IMR-90 (cell line): ENCODE measurements at regions not wholly inside any gene's neighbourhood (a gene's known extent, or its start where the extent isn't known, plus 50 kb on each side); places are given as distances from the start of the nearest gene placed in this dataset.

Source experiments
- ATAC-seq: fragments of 200-7000 bp; cut with Tn5 transposase; 2 replicates; pipeline ENCODE4 v1.9.1; 2020; ENCODE audit warnings: low read depth, mild to moderate bottlenecking, moderate library complexity
- BruUV-seq: library from RNA; stranded (reverse); fragments of 400-500 nt; replicated peaks from 2 replicates; lab custom pipeline; 2021; lab: Mats Ljungman, UMichigan
- CTCF ChIA-PET: fragments of 300-600 bp; formaldehyde crosslinking; extraction: SDS; loops from one replicate; lab custom pipeline; 2021; ENCODE audit warnings: antibody characterized with exemption; lab: Yijun Ruan, JAX
- POLR2A ChIA-PET: fragments of 300-600 bp; sonication (Branson Sonifier 250); formaldehyde crosslinking; loops from one replicate; lab custom pipeline; 2022; ENCODE audit warnings: antibody characterized with exemption; ENCODE audit not compliant: unreplicated experiment; lab: Charles Lee
- DNase-seq: peaks from one replicate; pipeline ENCODE4 v3.0.0; 2013
- H2AFZ ChIP-seq: replicated peaks from 2 replicates; pipeline ENCODE3; 2013; ENCODE audit warnings: low read length, mild to moderate bottlenecking; ENCODE audit not compliant: poor library complexity
- H2AK5ac ChIP-seq: 2 replicates; pipeline ENCODE4 v1.6.1; 2013; ENCODE audit warnings: low read depth, low read length, inconsistent platforms
- H2AK9ac ChIP-seq: replicated peaks from 2 replicates; pipeline ENCODE3; 2013; ENCODE audit warnings: mild to moderate bottlenecking, low read depth, low read length, moderate library complexity; ENCODE audit not compliant: poor library complexity
- H2BK120ac ChIP-seq: 2 replicates; pipeline ENCODE4 v1.6.1; 2013; ENCODE audit warnings: low read depth, low read length, inconsistent platforms
- H2BK15ac ChIP-seq: 3 replicates; pipeline ENCODE4 v1.6.1; 2013; ENCODE audit warnings: low read depth, low read length, inconsistent platforms
- H2BK20ac ChIP-seq: 2 replicates; pipeline ENCODE4 v1.6.1; 2013; ENCODE audit warnings: low read depth, mild to moderate bottlenecking, inconsistent platforms, low read length, moderate library complexity
- H2BK5ac ChIP-seq: 2 replicates; pipeline ENCODE4 v1.6.1; 2013; ENCODE audit warnings: mild to moderate bottlenecking, low read depth, low read length, inconsistent platforms; ENCODE audit not compliant: poor library complexity, severe bottlenecking
- H3K14ac ChIP-seq: replicated peaks from 2 replicates; pipeline ENCODE4 v1.6.1; 2013; ENCODE audit warnings: low read depth, low read length, inconsistent platforms
- H3K18ac ChIP-seq: 2 replicates; pipeline ENCODE4 v1.6.1; 2013; ENCODE audit warnings: low read depth, low read length, control low read depth
- H3K23ac ChIP-seq: 2 replicates; pipeline ENCODE4 v1.6.1; 2013; ENCODE audit warnings: low read depth, low read length, inconsistent platforms
- H3K27ac ChIP-seq: 2 replicates; pipeline ENCODE4 v1.5.1; 2013; ENCODE audit warnings: mild to moderate bottlenecking, control low read depth, low read length; ENCODE audit not compliant: insufficient read depth
- H3K27me3 ChIP-seq: 2 replicates; pipeline ENCODE4 v1.6.1; 2013; ENCODE audit warnings: low read length; ENCODE audit not compliant: control insufficient read depth, insufficient read depth
- H3K36me3 ChIP-seq: 2 replicates; pipeline ENCODE4 v1.6.1; 2013; ENCODE audit warnings: low read length, mixed read lengths; ENCODE audit not compliant: control insufficient read depth, insufficient read depth
- H3K4ac ChIP-seq: 2 replicates; pipeline ENCODE4 v1.6.1; 2013; ENCODE audit warnings: low read depth, low read length, inconsistent platforms
- H3K4me1 ChIP-seq: 2 replicates; pipeline ENCODE4 v1.6.1; 2013; ENCODE audit warnings: low read length, mixed read lengths; ENCODE audit not compliant: control insufficient read depth, insufficient read depth
- H3K4me2 ChIP-seq: 2 replicates; pipeline ENCODE4 v1.6.1; 2013; ENCODE audit warnings: low read depth, mild to moderate bottlenecking, control low read depth, low read length, moderate library complexity
- H3K4me3 ChIP-seq: 2 replicates; pipeline ENCODE4 v1.5.1; 2013; ENCODE audit warnings: low read depth, mild to moderate bottlenecking, control low read depth, low read length, moderate library complexity; ENCODE audit not compliant: insufficient read depth
- H3K56ac ChIP-seq: 2 replicates; pipeline ENCODE4 v1.6.1; 2013; ENCODE audit warnings: low read length, inconsistent platforms; ENCODE audit not compliant: insufficient read depth; ENCODE audit errors: extremely low read depth
- H3K79me1 ChIP-seq, 2 experiments: 2 replicates each; pipeline ENCODE4 v1.6.1; 2013; ENCODE audit warnings: low read length in 2 of 2, inconsistent platforms in 1 of 2, low read depth in 1 of 2
- H3K9ac ChIP-seq: 2 replicates; pipeline ENCODE4 v1.6.1; 2013; ENCODE audit warnings: low read depth, low read length, control low read depth
- H3K9me1 ChIP-seq: 2 replicates; pipeline ENCODE4 v1.6.1; 2013; ENCODE audit warnings: low read length, inconsistent platforms; ENCODE audit not compliant: insufficient read depth
- H3K9me3 ChIP-seq: 2 replicates; pipeline ENCODE4 v1.6.1; 2013; ENCODE audit warnings: low read length; ENCODE audit not compliant: control insufficient read depth, insufficient read depth
- H4K20me1 ChIP-seq: 2 replicates; pipeline ENCODE4 v1.6.1; 2013; ENCODE audit warnings: low read length, inconsistent platforms; ENCODE audit not compliant: insufficient read depth
- H4K5ac ChIP-seq: 2 replicates; pipeline ENCODE4 v1.6.1; 2013; ENCODE audit warnings: mild to moderate bottlenecking, low read depth, low read length, control low read depth
- H4K8ac ChIP-seq, 2 experiments: 2 replicates each; pipeline ENCODE4 v1.6.1; 2013; ENCODE audit warnings: low read depth in 2 of 2, low read length in 2 of 2, control low read depth in 1 of 2, inconsistent platforms in 1 of 2
- H4K91ac ChIP-seq: 2 replicates; pipeline ENCODE4 v1.6.1; 2013; ENCODE audit warnings: low read depth, low read length, inconsistent platforms; ENCODE audit not compliant: insufficient read depth
- CEBPB ChIP-seq: IDR thresholded peaks from 2 replicates; pipeline ENCODE4 v1.6.1; 2012; ENCODE audit warnings: low read depth, low read length, improper control_type of control experiment
- CHD1 ChIP-seq: IDR thresholded peaks from 2 replicates; pipeline ENCODE4 v1.6.1; 2012; ENCODE audit warnings: low read depth, low read length, improper control_type of control experiment
- ELK1 ChIP-seq: fragments of 150-350 bp; IDR thresholded peaks from 2 replicates; pipeline ENCODE4 v1.6.1; 2016; ENCODE audit warnings: low read depth, mild to moderate bottlenecking, low read length, moderate library complexity, borderline replicate concordance
- FOS ChIP-seq: fragments of 150-350 bp; IDR thresholded peaks from 2 replicates; pipeline ENCODE4 v1.6.1; 2016; ENCODE audit warnings: low read depth, low read length
- MAFK ChIP-seq: IDR thresholded peaks from 2 replicates; pipeline ENCODE4 v1.6.1; 2012; ENCODE audit warnings: low read depth, low read length, improper control_type of control experiment
- NFE2L2 ChIP-seq: fragments of 150-350 bp; IDR thresholded peaks from 2 replicates; pipeline ENCODE4 v1.6.1; 2016; ENCODE audit warnings: low read depth, mild to moderate bottlenecking, low read length
- POLR2A ChIP-seq: IDR thresholded peaks from 2 replicates; pipeline ENCODE4 v1.6.1; 2012; ENCODE audit warnings: mild to moderate bottlenecking, low read depth, low read length
- RAD21 ChIP-seq: IDR thresholded peaks from 2 replicates; pipeline ENCODE4 v1.6.1; 2012; ENCODE audit warnings: low read length, improper control_type of control experiment
- RFX5 ChIP-seq: IDR thresholded peaks from 2 replicates; pipeline ENCODE4 v1.8.0; 2012; ENCODE audit warnings: low read depth, mild to moderate bottlenecking, low read length, moderate library complexity
- SMC3 ChIP-seq: fragments of 150-350 bp; IDR thresholded peaks from 2 replicates; pipeline ENCODE4 v1.6.1; 2016; ENCODE audit warnings: low read depth, mild to moderate bottlenecking, antibody characterized with exemption, low read length, moderate library complexity
- USF2 ChIP-seq: fragments of 150-350 bp; IDR thresholded peaks from 2 replicates; pipeline ENCODE4 v1.6.1; 2017; ENCODE audit warnings: mild to moderate bottlenecking, antibody characterized with exemption, low read length, low read depth
- WGBS, 2 experiments: methylation state at CpG; one replicate each; pipeline versions ENCODE4 v1.1.5 to v1.1.7; 2013; ENCODE audit warnings: missing lambda C conversion rate in 2 of 2; ENCODE audit not compliant: insufficient read length in 1 of 2; ENCODE audit errors: extremely low coverage in 2 of 2; 5-methylcytosine and 5-hydroxymethylcytosine counted together
- dilution Hi-C: fragments of 300-500 bp; cut with HindIII; formaldehyde crosslinking; loops from one replicate; pipeline ENCODE4 v1.14.3; 2018; ENCODE audit warnings: low sequenced_read_pairs; ENCODE audit not compliant: unreplicated experiment
- in situ Hi-C: fragments of 300-500 bp; cut with MboI; formaldehyde crosslinking; loops from 3 replicates; pipeline ENCODE4 v1.14.3; 2019; ENCODE audit warnings: low sequenced_read_pairs, inconsistent platforms, mixed read lengths
- intact Hi-C: fragments of 100-400 bp; cut with micrococcal nuclease; formaldehyde crosslinking; loops from 2 replicates; pipeline ENCODE4 v1.10.0; 2022
- TF ChIP-seq, protein P1 (sequence below): conservative IDR thresholded peaks from 2 replicates; pipeline ENCODE4 v1.5.1; 2012; ENCODE audit warnings: mild to moderate bottlenecking, low read depth, low read length, improper control_type of control experiment

GRCh38 chr14:80017795-80018194 lies 193.5 kb downstream of the DIO2 start:
- Histone ChIP-seq H3K9me3 (no peaks in the 10 kb centered on the region), H4K20me1 (no peaks in the 10 kb centered on the region), H2AFZ (peak overlapping the region; percentile 63), H3K23ac (no peak overlapping the region), H2BK120ac (no peak overlapping the region), H3K56ac (no peak overlapping the region), H3K14ac (no peak overlapping the region), H3K27me3 (no peaks in the 10 kb centered on the region), H2AK9ac (no peak overlapping the region), H2BK15ac (no peak overlapping the region), H3K9me1 (no peaks in the 10 kb centered on the region), H3K79me1 (no peaks in the 10 kb centered on the region), H3K27ac (no peak overlapping the region), H3K4me1 (no peaks in the 10 kb centered on the region), H2AK5ac (no peak overlapping the region), H3K36me3 (no peaks in the 10 kb centered on the region), H4K8ac (no peak overlapping the region), H3K18ac (no peak overlapping the region), H3K4me2 (no peak overlapping the region), H4K5ac (no peak overlapping the region), H2BK5ac (no peak overlapping the region), H3K4me3 (no peak overlapping the region), H3K4ac (no peak overlapping the region), H3K9ac (no peak overlapping the region), H2BK20ac (no peak overlapping the region), H4K91ac (no peak overlapping the region)
- no peak for TF ChIP-seq MAFK
- TF ChIP-seq POLR2A: no peak
- no peak for TF ChIP-seq FOS
- TF ChIP-seq RAD21: no peak
- no peak for TF ChIP-seq CEBPB
- TF ChIP-seq USF2: no peak
- TF ChIP-seq CHD1: no peak
- TF ChIP-seq, protein P1, sequence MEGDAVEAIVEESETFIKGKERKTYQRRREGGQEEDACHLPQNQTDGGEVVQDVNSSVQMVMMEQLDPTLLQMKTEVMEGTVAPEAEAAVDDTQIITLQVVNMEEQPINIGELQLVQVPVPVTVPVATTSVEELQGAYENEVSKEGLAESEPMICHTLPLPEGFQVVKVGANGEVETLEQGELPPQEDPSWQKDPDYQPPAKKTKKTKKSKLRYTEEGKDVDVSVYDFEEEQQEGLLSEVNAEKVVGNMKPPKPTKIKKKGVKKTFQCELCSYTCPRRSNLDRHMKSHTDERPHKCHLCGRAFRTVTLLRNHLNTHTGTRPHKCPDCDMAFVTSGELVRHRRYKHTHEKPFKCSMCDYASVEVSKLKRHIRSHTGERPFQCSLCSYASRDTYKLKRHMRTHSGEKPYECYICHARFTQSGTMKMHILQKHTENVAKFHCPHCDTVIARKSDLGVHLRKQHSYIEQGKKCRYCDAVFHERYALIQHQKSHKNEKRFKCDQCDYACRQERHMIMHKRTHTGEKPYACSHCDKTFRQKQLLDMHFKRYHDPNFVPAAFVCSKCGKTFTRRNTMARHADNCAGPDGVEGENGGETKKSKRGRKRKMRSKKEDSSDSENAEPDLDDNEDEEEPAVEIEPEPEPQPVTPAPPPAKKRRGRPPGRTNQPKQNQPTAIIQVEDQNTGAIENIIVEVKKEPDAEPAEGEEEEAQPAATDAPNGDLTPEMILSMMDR: no peak
- no peak for TF ChIP-seq NFE2L2
- no peak for TF ChIP-seq RFX5
- no peak for TF ChIP-seq SMC3
- TF ChIP-seq ELK1: no peak
- in situ Hi-C loops (no loop called here), dilution Hi-C loops (no loop called here), intact Hi-C loops (no loop called here)
- no CpG with 5 or more reads among the region's 4 CpGs for WGBS, 2 experiments
- BruUV-seq: no TSS peak
- CTCF ChIA-PET: no interaction called here
- ATAC-seq (no peak), DNase-seq (no peak)
- POLR2A ChIA-PET: no interaction called here
